Esophagus squamous epithelium (tissue), 5 donors: ENCODE measurements at regions not wholly inside any gene's neighbourhood (a gene's known extent, or its start where the extent isn't known, plus 50 kb on each side); places are given as distances from the start of the nearest gene placed in this dataset.
"Not testable (repeated sequence)": the region's sequence is repeated elsewhere in the genome, so short reads cannot be mapped to it uniquely, and the experiment has no call there.

Experiments used
- DNase-seq: peaks from one replicate; lab custom pipeline; 2025; lab: John Stamatoyannopoulos, UW
- H3K27ac ChIP-seq, 4 donors: fragments of 200-600 bp; sonication (generic); one replicate each; pipeline ENCODE4 v1.5.1; 2016 to 2019; ENCODE audit warnings: mild to moderate bottlenecking in 1 of 4
- H3K27me3 ChIP-seq, 4 donors: fragments of 200-600 bp; sonication (generic); 1 replicate in 3 of 4; 2 replicates in 1 of 4; pipeline versions ENCODE4 v1.5.1 to v1.6.0; 2017 to 2021; ENCODE audit warnings: antibody characterized with exemption in 1 of 4
- H3K36me3 ChIP-seq, 3 donors: fragments of 200-600 bp; sonication (generic); one replicate each; pipeline ENCODE4 v1.5.1; 2016 to 2019
- H3K4me1 ChIP-seq, 3 donors: fragments of 200-600 bp; sonication (generic); one replicate each; pipeline ENCODE4 v1.5.1; 2017 to 2019
- H3K4me3 ChIP-seq, 4 donors: fragments of 200-600 bp; sonication (generic); 1 replicate in 3 of 4; 2 replicates in 1 of 4; pipeline ENCODE4 v1.5.1; 2016 to 2019; ENCODE audit warnings: mild to moderate bottlenecking in 2 of 4, moderate library complexity in 1 of 4
- H3K9me3 ChIP-seq, 3 donors: fragments of 200-600 bp; sonication (generic); one replicate each; pipeline ENCODE4 v1.5.1; 2016 to 2019
- POLR2A ChIP-seq, 4 donors: fragments of 450-650 bp; IDR thresholded peaks; one replicate each; pipeline ENCODE4 v1.6.1; 2017; ENCODE audit warnings: antibody characterized with exemption in 4 of 4, mild to moderate bottlenecking in 4 of 4, moderate library complexity in 3 of 4
- WGBS, 2 donors: methylation state at CpG; one replicate each; pipeline ENCODE4 v1.1.5; 2018; 5-methylcytosine and 5-hydroxymethylcytosine counted together
- intact Hi-C: fragments of 100-400 bp; cut with DNase I; formaldehyde crosslinking; loops from one replicate; pipeline ENCODE4 v1.15.0; 2022
- TF ChIP-seq, protein P1 (sequence below), 6 experiments: fragments of 450-650 bp in 4 of 6; fragments of 200-600 bp in 2 of 6; sonication (generic) in 2 of 6; IDR thresholded peaks; one replicate each; pipeline ENCODE4 v1.5.1; 2016 to 2019; ENCODE audit warnings: antibody characterized with exemption in 6 of 6, mild to moderate bottlenecking in 4 of 6, moderate library complexity in 4 of 6
- donor health status: DM: yes; HTN: yes; CAD: no.

DNA sequence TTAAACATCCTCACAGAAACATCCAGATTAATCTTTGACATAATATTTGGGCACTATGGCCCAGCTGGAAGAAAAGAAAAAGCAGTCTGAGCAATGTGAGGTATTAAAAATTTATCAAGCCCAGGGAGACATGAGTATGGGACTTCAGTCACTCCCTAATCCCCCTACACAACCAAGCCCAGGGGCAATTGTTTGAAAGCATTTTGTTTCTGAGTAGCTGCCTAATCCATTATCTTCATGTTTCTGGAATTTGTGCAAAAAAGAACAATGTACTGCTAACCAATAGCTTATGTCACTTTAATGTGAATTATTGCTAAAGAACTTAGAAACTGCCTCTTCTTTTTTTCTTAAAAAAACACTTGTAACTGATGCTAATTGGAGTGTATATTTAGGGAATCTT is 360.7 kb downstream of the TEX13C start:
- Histone ChIP-seq H3K9me3 (no peaks in the 10 kb centered on the region), H3K27me3 (no peaks in the 10 kb centered on the region), H3K36me3 (no peaks in the 10 kb centered on the region), H3K4me1 (no peaks in the 10 kb centered on the region), H3K27ac (no peak overlapping the region), H3K4me3 (no peak overlapping the region)
- TF ChIP-seq, protein P1, sequence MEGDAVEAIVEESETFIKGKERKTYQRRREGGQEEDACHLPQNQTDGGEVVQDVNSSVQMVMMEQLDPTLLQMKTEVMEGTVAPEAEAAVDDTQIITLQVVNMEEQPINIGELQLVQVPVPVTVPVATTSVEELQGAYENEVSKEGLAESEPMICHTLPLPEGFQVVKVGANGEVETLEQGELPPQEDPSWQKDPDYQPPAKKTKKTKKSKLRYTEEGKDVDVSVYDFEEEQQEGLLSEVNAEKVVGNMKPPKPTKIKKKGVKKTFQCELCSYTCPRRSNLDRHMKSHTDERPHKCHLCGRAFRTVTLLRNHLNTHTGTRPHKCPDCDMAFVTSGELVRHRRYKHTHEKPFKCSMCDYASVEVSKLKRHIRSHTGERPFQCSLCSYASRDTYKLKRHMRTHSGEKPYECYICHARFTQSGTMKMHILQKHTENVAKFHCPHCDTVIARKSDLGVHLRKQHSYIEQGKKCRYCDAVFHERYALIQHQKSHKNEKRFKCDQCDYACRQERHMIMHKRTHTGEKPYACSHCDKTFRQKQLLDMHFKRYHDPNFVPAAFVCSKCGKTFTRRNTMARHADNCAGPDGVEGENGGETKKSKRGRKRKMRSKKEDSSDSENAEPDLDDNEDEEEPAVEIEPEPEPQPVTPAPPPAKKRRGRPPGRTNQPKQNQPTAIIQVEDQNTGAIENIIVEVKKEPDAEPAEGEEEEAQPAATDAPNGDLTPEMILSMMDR (IDR thresholded peaks at IDR 0.05) = no peak
- no peak for TF ChIP-seq POLR2A (IDR thresholded peaks at IDR 0.05)
- DNase-seq = no peak
- intact Hi-C loops = no loop called here

DNA sequence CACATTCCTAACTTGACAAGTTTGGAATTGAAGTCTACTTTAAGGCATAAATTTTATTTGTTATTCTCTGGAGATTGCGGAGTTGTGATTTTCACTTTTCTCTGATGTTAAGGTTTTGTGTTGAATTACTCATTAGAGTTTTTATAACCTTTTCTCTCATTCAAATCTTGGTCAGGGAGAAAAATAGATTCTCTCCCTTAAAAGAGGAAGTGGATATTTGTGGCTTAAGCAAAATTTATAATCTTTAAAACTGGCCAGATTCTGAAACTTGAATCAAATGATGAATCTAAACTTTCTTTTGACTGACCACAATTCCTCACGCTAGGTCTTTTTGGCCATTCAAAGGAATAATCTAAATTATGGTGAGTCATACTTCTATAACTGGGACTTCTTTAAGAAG is 361.4 kb downstream of the TEX13C start:
- intact Hi-C loops = no loop called here
- H3K27ac ChIP-seq = no peak overlapping the region
- no peaks in the 10 kb centered on the region for H3K9me3 ChIP-seq
- H3K4me3 ChIP-seq = no peak overlapping the region
- no peaks in the 10 kb centered on the region for H3K4me1 ChIP-seq
- TF ChIP-seq, protein P1 (IDR thresholded peaks at IDR 0.05) = no peak
- TF ChIP-seq POLR2A (IDR thresholded peaks at IDR 0.05) = no peak
- no peak for DNase-seq
- H3K27me3 ChIP-seq = no peaks in the 10 kb centered on the region
- H3K36me3 ChIP-seq = no peaks in the 10 kb centered on the region
- 79 to 80% methylated on average over 2 of the region's 2 CpGs for WGBS, 2 donors

DNA sequence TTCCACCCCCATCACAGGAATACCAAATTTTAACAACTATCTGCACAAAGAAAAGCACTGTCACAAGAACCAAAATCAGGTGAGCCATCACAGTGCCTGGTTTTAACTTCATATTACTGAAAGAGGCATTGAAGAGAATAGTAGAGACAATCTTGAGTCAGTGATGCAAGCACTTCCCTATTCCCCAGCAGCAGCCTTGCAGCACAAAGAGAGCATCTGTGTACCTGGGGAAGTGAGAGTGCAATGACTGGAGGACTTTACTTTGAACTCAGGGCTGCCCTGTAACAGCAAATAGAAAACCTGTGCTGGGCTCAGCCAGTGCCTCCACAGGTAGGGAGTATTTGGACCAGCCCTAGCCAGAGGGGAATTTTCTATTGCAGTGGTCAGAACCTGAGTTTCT is 361.8 kb downstream of the TEX13C start:
- no peak for DNase-seq
- TF ChIP-seq, protein P1 (IDR thresholded peaks at IDR 0.05) = no peak
- no peak for TF ChIP-seq POLR2A (IDR thresholded peaks at IDR 0.05)
- Histone ChIP-seq H3K9me3 (no peaks in the 10 kb centered on the region), H3K4me3 (no peak overlapping the region), H3K36me3 (no peaks in the 10 kb centered on the region), H3K27ac (no peak overlapping the region), H3K27me3 (no peaks in the 10 kb centered on the region), H3K4me1 (no peaks in the 10 kb centered on the region)
- intact Hi-C loops = no loop called here

DNA sequence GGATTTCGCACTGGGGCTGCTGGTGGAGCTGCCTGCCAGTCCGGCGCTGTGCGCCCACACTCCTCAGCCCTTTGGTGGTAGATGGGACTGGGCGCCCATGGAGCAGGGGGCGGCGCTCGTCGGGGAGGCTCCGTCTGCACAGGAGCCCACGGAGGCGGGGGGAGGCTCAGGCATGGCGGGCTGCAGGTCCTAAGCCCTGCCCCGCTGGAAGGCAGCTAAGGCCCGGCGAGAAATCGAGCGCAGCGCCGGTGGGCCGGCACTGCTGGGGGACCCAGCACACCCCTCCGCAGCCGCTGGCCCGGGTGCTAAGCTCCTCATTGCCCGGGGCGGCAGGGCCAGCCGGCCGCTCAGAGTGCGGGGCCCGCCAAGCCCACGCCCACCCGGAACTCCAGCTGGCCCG is 370.9 kb downstream of the TEX13C start:
- DNase-seq, intact Hi-C loops, H3K4me1 ChIP-seq, H3K9me3 ChIP-seq, H3K27ac ChIP-seq, H3K36me3 ChIP-seq, H3K4me3 ChIP-seq, H3K27me3 ChIP-seq: not testable (repeated sequence)
- no CpG with 5 or more reads among the region's 33 CpGs for WGBS, 2 donors

DNA sequence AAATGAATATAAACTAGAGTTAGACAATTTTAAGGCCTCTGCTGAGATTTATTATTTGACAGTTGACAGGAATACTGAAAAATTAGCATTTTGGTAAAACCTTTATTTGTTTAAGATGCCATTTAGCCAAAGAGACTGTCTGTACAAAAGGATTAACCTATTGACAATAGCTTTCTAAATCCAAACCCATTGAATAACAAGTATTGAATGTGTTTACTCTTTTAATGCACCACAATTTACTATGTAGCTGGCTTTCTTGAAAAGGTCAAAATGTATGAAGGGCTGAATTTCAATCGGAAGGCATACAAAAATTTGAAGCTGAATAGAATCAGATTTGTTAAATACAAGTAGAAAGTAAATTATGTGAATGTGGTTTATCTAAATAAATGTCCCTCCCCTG is 374.5 kb downstream of the TEX13C start:
- Histone ChIP-seq H3K4me1 (no peaks in the 10 kb centered on the region), H3K9me3 (no peaks in the 10 kb centered on the region), H3K4me3 (no peak overlapping the region), H3K27ac (no peak overlapping the region), H3K27me3 (no peaks in the 10 kb centered on the region), H3K36me3 (no peaks in the 10 kb centered on the region)
- DNase-seq = no peak
- TF ChIP-seq, protein P1 (IDR thresholded peaks at IDR 0.05) = no peak
- TF ChIP-seq POLR2A (IDR thresholded peaks at IDR 0.05) = no peak
- intact Hi-C loops = no loop called here
- 29 to 36% methylated on average over 1 of the region's 1 CpG for WGBS, 2 donors

DNA sequence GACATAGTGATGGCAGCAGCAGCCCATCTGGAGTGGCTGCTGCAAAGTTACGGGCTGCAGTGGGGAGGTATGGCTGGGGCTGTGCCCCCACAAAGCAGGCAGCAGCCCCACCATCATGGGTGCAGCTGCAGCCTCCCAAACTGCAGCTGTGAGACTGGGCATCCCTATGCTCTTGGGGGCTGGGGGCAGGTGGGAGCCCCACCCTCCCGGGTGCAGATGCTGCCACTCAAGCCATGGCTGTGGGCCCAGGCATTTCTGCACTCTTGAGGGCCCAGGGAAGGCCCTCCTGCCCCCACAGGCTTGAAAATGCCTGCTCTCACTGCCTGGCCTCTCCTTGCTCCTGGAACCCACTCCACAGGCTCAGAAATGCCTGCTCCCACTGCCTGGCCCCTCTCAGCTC is 389.4 kb downstream of the TEX13C start:
- Histone ChIP-seq H3K27me3 (no peaks in the 10 kb centered on the region), H3K9me3 (peaks cover 0 to 2% (median 0%) of the 10 kb centered on the region in 3 donors), H3K4me3 (no peak overlapping the region), H3K4me1 (no peaks in the 10 kb centered on the region), H3K36me3 (no peaks in the 10 kb centered on the region), H3K27ac (no peak overlapping the region)
- DNase-seq = no peak
- TF ChIP-seq POLR2A (IDR thresholded peaks at IDR 0.05) = no peak
- TF ChIP-seq, protein P1 (IDR thresholded peaks at IDR 0.05) = no peak
- intact Hi-C loops = no loop called here
- WGBS, 2 donors = 86% methylated on average over 1 of the region's 2 CpGs; no CpG with 5 or more reads in 1 of the 2 donors
